CD8-positive, alpha-beta memory T cell (primary cell): ENCODE measurements at regions not wholly inside any gene's neighbourhood (a gene's known extent, or its start where the extent isn't known, plus 50 kb on each side); places are given as distances from the start of the nearest gene placed in this dataset.

ENCODE experiments used
- CTCF ChIA-PET: fragments of 350-600 bp; sonication (Branson Sonifier 250); formaldehyde crosslinking; loops from one replicate; lab custom pipeline; 2021; ENCODE audit warnings: antibody characterized with exemption; lab: Charles Lee
- POLR2A ChIA-PET: fragments of 350-600 bp; sonication (Branson Sonifier 250); formaldehyde crosslinking; loops from one replicate; lab custom pipeline; 2021; ENCODE audit warnings: antibody characterized with exemption; lab: Charles Lee
- DNase-seq, 5 donors: peaks; one replicate each; pipeline versions ENCODE4 v3.0.0 to v3.0.0-alpha.2; 2020 to 2022; ENCODE audit warnings: mixed read lengths in 1 of 5
- H3K27ac ChIP-seq: one replicate; pipeline ENCODE4 v1.7.0; 2013; ENCODE audit warnings: low read depth, mild to moderate bottlenecking, low read length, moderate library complexity
- H3K27me3 ChIP-seq: 2 replicates; pipeline ENCODE4 v1.7.0; 2013; ENCODE audit warnings: low read length, mild to moderate bottlenecking; ENCODE audit not compliant: insufficient read depth, poor library complexity, severe bottlenecking
- H3K36me3 ChIP-seq: 2 replicates; pipeline ENCODE4 v1.7.0; 2013; ENCODE audit warnings: mild to moderate bottlenecking, low read length, moderate library complexity; ENCODE audit not compliant: insufficient read depth
- H3K4me1 ChIP-seq: 2 replicates; pipeline ENCODE4 v1.7.0; 2013; ENCODE audit warnings: mild to moderate bottlenecking, low read length, moderate library complexity; ENCODE audit not compliant: insufficient read depth
- H3K4me3 ChIP-seq: 2 replicates; pipeline ENCODE4 v1.7.0; 2013; ENCODE audit warnings: mild to moderate bottlenecking, low read length
- H3K9me3 ChIP-seq: 2 replicates; pipeline ENCODE4 v1.7.0; 2013; ENCODE audit warnings: mild to moderate bottlenecking, low read length
- H3K27ac Mint-ChIP-seq, 8 donors: one replicate each; pipeline ENCODE4 v1.8.0; 2020 to 2021; ENCODE audit warnings: mixed read lengths in 8 of 8, mild to moderate bottlenecking in 6 of 8, inconsistent platforms in 3 of 8, moderate library complexity in 3 of 8
- H3K27me3 Mint-ChIP-seq, 2 donors: one replicate each; pipeline ENCODE4 v1.8.0; 2020 to 2021; ENCODE audit warnings: mixed read lengths in 2 of 2, mild to moderate bottlenecking in 1 of 2, moderate library complexity in 1 of 2
- H3K36me3 Mint-ChIP-seq, 3 donors: one replicate each; pipeline ENCODE4 v1.8.0; 2020 to 2021; ENCODE audit warnings: mixed read lengths in 3 of 3, inconsistent platforms in 1 of 3, mild to moderate bottlenecking in 1 of 3
- H3K4me1 Mint-ChIP-seq, 3 donors: one replicate each; pipeline ENCODE4 v1.8.0; 2020 to 2021; ENCODE audit warnings: mixed read lengths in 3 of 3, inconsistent platforms in 1 of 3, mild to moderate bottlenecking in 1 of 3
- H3K4me3 Mint-ChIP-seq, 7 donors: one replicate each; pipeline ENCODE4 v1.8.0; 2020 to 2021; ENCODE audit warnings: mixed read lengths in 7 of 7, mild to moderate bottlenecking in 6 of 7, moderate library complexity in 4 of 7, inconsistent platforms in 2 of 7
- H3K9me3 Mint-ChIP-seq, 5 donors: one replicate each; pipeline ENCODE4 v1.8.0; 2020 to 2022; ENCODE audit warnings: mixed read lengths in 5 of 5, mild to moderate bottlenecking in 3 of 5, moderate library complexity in 2 of 5, inconsistent platforms in 1 of 5

DNA sequence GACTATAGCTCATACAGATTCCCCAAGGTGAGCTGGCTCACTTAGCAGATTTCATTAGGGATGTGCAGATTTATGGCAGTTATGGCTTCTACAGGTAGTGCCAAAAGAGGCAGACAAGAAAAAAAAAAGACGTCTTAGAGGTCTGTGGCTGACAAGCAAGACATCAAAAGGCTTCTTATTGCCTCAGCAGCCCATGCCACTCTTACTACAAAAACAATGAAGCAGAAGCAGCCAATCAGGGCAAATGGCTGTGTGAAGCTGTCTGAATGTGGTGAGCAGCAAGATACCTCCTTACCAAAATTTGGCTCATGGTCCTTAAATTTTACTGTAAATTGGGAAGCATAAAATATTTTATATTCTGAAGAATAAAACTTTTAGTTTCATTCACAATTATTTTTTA is 557.5 kb upstream of the GOLIM4 start:
- H3K9me3 ChIP-seq, result no peaks in the 10 kb centered on the region
- no peaks in the 10 kb centered on the region for H3K4me1 Mint-ChIP-seq
- no peaks in the 10 kb centered on the region for H3K4me1 ChIP-seq
- CTCF ChIA-PET, result no interaction called here
- no peaks in the 10 kb centered on the region for H3K36me3 ChIP-seq
- H3K36me3 Mint-ChIP-seq, result no peaks in the 10 kb centered on the region
- H3K27me3 ChIP-seq, result no peaks in the 10 kb centered on the region
- no peak overlapping the region for H3K4me3 Mint-ChIP-seq
- no peaks in the 10 kb centered on the region for H3K27me3 Mint-ChIP-seq
- no peak overlapping the region for H3K4me3 ChIP-seq
- H3K27ac Mint-ChIP-seq, result no peak overlapping the region
- H3K9me3 Mint-ChIP-seq, result peaks cover 0 to 8% (median 0%) of the 10 kb centered on the region in 5 donors
- POLR2A ChIA-PET, result no interaction called here
- H3K27ac ChIP-seq, result no peak overlapping the region
- no peak for DNase-seq

DNA sequence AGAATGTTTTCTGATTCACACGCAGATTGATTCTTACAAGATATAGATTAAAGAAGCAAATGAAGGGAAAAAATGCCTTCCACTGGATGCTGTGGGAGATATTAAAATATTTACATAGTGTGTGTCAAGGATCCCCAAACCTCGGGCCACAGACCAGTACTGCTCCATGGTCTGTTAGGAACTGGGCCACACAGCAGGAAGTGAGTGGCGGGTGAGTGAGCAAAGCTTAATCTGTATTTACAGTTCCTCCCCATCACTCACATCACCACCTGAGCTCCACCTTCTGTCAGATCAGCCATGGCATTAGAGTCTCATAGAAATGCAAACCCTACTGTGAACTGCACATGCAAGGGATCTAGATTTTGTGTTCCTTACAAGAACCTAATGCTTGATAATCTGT is 552.6 kb upstream of the GOLIM4 start:
- Mint-ChIP-seq H3K27ac (no peak overlapping the region), H3K27me3 (no peaks in the 10 kb centered on the region), H3K9me3 (peaks cover 0 to 4% (median 0%) of the 10 kb centered on the region in 5 donors), H3K4me3 (no peak overlapping the region), H3K4me1 (no peaks in the 10 kb centered on the region), H3K36me3 (no peaks in the 10 kb centered on the region)
- ChIA-PET POLR2A (no interaction called here), CTCF (no interaction called here)
- Histone ChIP-seq H3K27me3 (no peaks in the 10 kb centered on the region), H3K4me1 (no peaks in the 10 kb centered on the region), H3K27ac (no peak overlapping the region), H3K4me3 (no peak overlapping the region), H3K9me3 (no peaks in the 10 kb centered on the region), H3K36me3 (no peaks in the 10 kb centered on the region)
- no peak for DNase-seq

GRCh38 chr3:168647582-168647981 is 551.9 kb upstream of the GOLIM4 start:
- H3K36me3 Mint-ChIP-seq, result no peaks in the 10 kb centered on the region
- no peaks in the 10 kb centered on the region for H3K27me3 Mint-ChIP-seq
- no peaks in the 10 kb centered on the region for H3K9me3 ChIP-seq
- H3K4me3 Mint-ChIP-seq, result no peak overlapping the region
- ChIA-PET CTCF (no interaction called here), POLR2A (no interaction called here)
- peaks cover 0 to 4% (median 0%) of the 10 kb centered on the region in 5 donors for H3K9me3 Mint-ChIP-seq
- no peaks in the 10 kb centered on the region for H3K4me1 ChIP-seq
- no peaks in the 10 kb centered on the region for H3K36me3 ChIP-seq
- H3K27ac ChIP-seq, result no peak overlapping the region
- no peaks in the 10 kb centered on the region for H3K4me1 Mint-ChIP-seq
- no peaks in the 10 kb centered on the region for H3K27me3 ChIP-seq
- no peak overlapping the region for H3K27ac Mint-ChIP-seq
- no peak overlapping the region for H3K4me3 ChIP-seq
- DNase-seq, result no peak

- Histone ChIP-seq H3K27me3 (no peaks in the 10 kb centered on the region), H3K4me3 (no peak overlapping the region), H3K9me3 (no peaks in the 10 kb centered on the region), H3K36me3 (no peaks in the 10 kb centered on the region), H3K27ac (no peak overlapping the region), H3K4me1 (no peaks in the 10 kb centered on the region)
- Mint-ChIP-seq H3K4me3 (no peak overlapping the region), H3K27ac (no peak overlapping the region), H3K9me3 (peaks cover 0 to 4% (median 0%) of the 10 kb centered on the region in 5 donors), H3K27me3 (no peaks in the 10 kb centered on the region), H3K4me1 (no peaks in the 10 kb centered on the region), H3K36me3 (no peaks in the 10 kb centered on the region)
- DNase-seq, result no peak
- CTCF ChIA-PET, result no interaction called here
- POLR2A ChIA-PET, result no interaction called here
These were observed 549.5 kb upstream of the GOLIM4 start for GRCh38 chr3:168645180-168645579.

DNA sequence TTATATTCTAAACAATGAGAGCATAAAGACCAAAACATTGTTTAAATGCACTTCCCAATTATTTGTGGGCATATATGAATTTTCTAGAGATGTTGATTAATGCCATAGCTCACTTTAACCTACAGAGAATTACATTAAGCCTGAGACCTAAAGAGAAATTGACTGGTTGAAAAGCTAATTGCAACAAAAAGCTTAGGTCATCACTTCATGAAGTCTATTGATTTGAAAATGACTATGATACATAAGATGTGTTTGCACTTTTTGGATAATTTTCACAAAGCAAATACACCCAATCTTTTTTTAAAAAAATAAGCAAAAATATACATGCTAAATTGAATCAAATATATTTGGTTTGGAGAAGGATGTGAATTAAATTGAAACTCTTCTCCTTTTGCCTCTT is 532.8 kb upstream of the GOLIM4 start:
- Mint-ChIP-seq H3K4me3 (no peak overlapping the region), H3K36me3 (no peaks in the 10 kb centered on the region), H3K9me3 (peaks cover 0 to 7% (median 5%) of the 10 kb centered on the region in 5 donors), H3K4me1 (no peaks in the 10 kb centered on the region), H3K27ac (no peak overlapping the region), H3K27me3 (no peaks in the 10 kb centered on the region)
- Histone ChIP-seq H3K4me3 (no peak overlapping the region), H3K27ac (no peak overlapping the region), H3K4me1 (no peaks in the 10 kb centered on the region), H3K9me3 (no peaks in the 10 kb centered on the region), H3K27me3 (no peaks in the 10 kb centered on the region), H3K36me3 (no peaks in the 10 kb centered on the region)
- ChIA-PET CTCF (no interaction called here), POLR2A (no interaction called here)
- no peak for DNase-seq

DNA sequence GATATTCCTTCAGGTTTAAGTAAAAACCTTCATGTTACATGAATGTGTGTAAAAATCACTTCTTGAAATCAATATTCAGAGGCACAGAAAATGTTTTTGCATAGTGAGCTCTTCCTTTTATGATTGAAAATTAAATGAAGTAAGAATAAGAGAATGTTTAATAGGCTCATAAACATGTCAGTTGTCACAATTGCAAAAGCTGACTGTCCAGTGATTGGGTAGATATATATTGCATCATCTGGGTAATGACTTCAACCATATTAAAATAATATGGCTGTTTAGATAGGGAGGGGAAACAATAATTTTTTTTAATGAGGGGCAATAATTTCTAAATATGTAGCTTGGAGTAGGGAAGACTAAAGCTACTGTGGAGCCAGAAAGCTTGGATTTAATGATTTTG is 529.8 kb upstream of the GOLIM4 start:
- no peaks in the 10 kb centered on the region for H3K36me3 Mint-ChIP-seq

GRCh38 chr3:168624892-168625448 is 529.2 kb upstream of the GOLIM4 start:
- no peak overlapping the region for H3K4me3 ChIP-seq
- Mint-ChIP-seq H3K27ac (no peak overlapping the region), H3K4me3 (no peak overlapping the region), H3K4me1 (no peaks in the 10 kb centered on the region), H3K36me3 (no peaks in the 10 kb centered on the region), H3K9me3 (peaks cover 0 to 5% (median 0%) of the 10 kb centered on the region in 5 donors), H3K27me3 (no peaks in the 10 kb centered on the region)
- H3K27me3 ChIP-seq, result no peaks in the 10 kb centered on the region
- H3K27ac ChIP-seq, result no peak overlapping the region
- no peaks in the 10 kb centered on the region for H3K36me3 ChIP-seq
- POLR2A ChIA-PET, result no interaction called here
- no peaks in the 10 kb centered on the region for H3K4me1 ChIP-seq
- CTCF ChIA-PET, result no interaction called here
- no peak for DNase-seq
- no peaks in the 10 kb centered on the region for H3K9me3 ChIP-seq

More for the DNA sequence above, 529.8 kb upstream of the GOLIM4 start:
- no peak for DNase-seq
- no peak overlapping the region for H3K27ac Mint-ChIP-seq
- peaks cover 0 to 5% (median 0%) of the 10 kb centered on the region in 5 donors for H3K9me3 Mint-ChIP-seq
- Histone ChIP-seq H3K4me3 (no peak overlapping the region), H3K36me3 (no peaks in the 10 kb centered on the region), H3K9me3 (no peaks in the 10 kb centered on the region), H3K27ac (no peak overlapping the region), H3K27me3 (no peaks in the 10 kb centered on the region), H3K4me1 (no peaks in the 10 kb centered on the region)
- POLR2A ChIA-PET, result no interaction called here
- H3K27me3 Mint-ChIP-seq, result no peaks in the 10 kb centered on the region
- H3K4me1 Mint-ChIP-seq, result no peaks in the 10 kb centered on the region
- CTCF ChIA-PET, result no interaction called here
- H3K4me3 Mint-ChIP-seq, result no peak overlapping the region

GRCh38 chr3:168624195-168624594 is 528.5 kb upstream of the GOLIM4 start:
- no peaks in the 10 kb centered on the region for H3K4me1 ChIP-seq
- H3K4me3 ChIP-seq, result no peak overlapping the region
- Mint-ChIP-seq H3K27ac (no peak overlapping the region), H3K4me3 (no peak overlapping the region), H3K4me1 (no peaks in the 10 kb centered on the region), H3K36me3 (no peaks in the 10 kb centered on the region), H3K27me3 (no peaks in the 10 kb centered on the region), H3K9me3 (peaks cover 0 to 5% (median 0%) of the 10 kb centered on the region in 5 donors)
- H3K27me3 ChIP-seq, result no peaks in the 10 kb centered on the region
- no peaks in the 10 kb centered on the region for H3K9me3 ChIP-seq
- ChIA-PET CTCF (no interaction called here), POLR2A (no interaction called here)
- no peak for DNase-seq
- H3K36me3 ChIP-seq, result no peaks in the 10 kb centered on the region
- no peak overlapping the region for H3K27ac ChIP-seq

GRCh38 chr3:168622795-168623194 is 527.1 kb upstream of the GOLIM4 start:
- Histone ChIP-seq H3K27me3 (no peaks in the 10 kb centered on the region), H3K9me3 (no peaks in the 10 kb centered on the region), H3K4me3 (no peak overlapping the region), H3K36me3 (no peaks in the 10 kb centered on the region), H3K4me1 (no peaks in the 10 kb centered on the region), H3K27ac (no peak overlapping the region)
- Mint-ChIP-seq H3K4me3 (no peak overlapping the region), H3K4me1 (no peaks in the 10 kb centered on the region), H3K27ac (no peak overlapping the region), H3K27me3 (no peaks in the 10 kb centered on the region), H3K9me3 (peaks cover 0 to 5% (median 0%) of the 10 kb centered on the region in 5 donors), H3K36me3 (no peaks in the 10 kb centered on the region)
- DNase-seq, result no peak
- ChIA-PET POLR2A (no interaction called here), CTCF (no interaction called here)
